RPMI7951 (cell line): ENCODE measurements at regions not wholly inside any gene's neighbourhood (a gene's known extent, or its start where the extent isn't known, plus 50 kb on each side); places are given as distances from the start of the nearest gene placed in this dataset.

ENCODE experiments used
- DNase-seq: peaks from one replicate; pipeline ENCODE4 v3.0.0-alpha.2; 2012; ENCODE audit warnings: low read depth

DNA sequence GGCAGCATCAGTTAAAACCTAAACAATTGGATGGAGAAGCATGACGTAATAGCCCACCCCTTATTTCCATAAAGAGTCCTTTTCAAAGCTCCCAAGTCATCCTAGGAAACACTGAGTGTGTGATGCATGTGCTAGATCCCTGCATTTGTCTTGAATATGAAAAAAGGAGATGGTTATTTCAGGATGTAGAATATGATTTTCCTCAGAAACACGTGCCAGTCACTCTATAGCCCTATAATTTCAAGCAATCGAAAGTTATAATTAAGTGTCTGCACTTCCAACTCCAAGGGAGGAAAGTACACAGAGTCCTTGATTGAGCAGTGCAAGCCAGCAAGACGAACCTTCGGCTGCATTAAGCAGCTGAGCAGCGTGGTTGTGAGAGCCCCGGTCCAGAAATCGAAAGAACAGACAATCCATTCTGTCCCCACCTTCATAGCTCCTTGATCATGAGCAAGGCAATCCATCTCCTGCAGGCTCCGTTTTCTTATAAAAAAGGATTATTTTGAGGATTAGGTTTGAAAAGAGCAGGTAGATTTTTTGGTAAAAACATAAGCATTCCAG lies 287.7 kb downstream of the FBXO15 start:
- DNase-seq, result no peak

DNA sequence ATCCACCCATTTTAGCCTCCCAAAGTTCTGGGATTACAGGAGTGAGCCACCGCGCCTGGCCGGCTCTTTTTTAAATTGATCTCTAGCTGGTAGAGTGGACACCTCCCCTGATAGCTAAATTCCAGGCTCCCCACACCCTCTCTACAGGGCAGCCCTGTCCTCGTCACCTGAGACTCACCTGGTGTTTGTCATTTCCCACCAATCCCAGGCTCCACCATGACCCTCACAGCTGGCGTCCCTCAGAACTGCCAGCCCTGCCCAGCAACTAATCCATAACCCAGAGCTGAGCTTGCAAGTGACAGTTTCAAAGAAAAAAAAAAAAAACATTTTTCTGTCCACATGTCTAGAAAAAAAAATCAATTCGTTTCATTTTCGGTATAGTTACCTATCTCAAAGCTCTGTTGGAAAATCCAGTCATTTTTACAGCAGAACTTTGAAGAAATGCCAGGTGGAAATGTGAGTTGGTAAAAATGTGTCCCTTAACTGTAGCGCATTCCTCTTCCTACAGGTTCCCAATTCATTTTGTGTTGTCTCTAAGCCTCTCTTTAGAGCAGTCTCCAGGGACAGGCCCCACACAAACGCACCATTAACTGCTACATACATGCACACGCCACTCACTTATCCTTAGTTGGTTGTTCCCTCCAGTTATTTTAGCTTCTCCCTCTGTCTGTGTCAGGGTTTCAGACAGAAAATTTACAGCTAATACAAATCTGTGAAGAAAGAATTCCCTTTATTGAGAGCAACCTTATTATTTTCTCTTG lies 294.7 kb downstream of the FBXO15 start:
- DNase-seq, result no peak

DNA sequence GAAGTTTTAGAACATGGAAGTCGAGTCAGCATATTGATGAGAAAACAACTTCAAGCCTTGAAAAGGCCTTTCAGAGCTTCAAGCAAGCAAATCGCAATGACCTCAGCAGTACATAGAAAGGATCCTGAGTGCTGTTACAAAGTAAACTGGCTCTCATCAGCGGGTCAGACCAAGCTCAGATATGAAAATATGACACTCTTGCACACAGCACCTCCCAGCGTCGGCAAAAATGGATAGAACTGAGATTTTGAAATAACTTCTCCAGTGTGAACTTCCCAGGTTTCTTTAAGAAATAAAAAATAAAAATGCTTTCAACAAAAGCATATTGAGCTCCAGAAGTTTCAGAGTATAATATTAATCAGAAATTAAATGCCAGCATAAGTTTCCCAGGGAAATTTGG lies 296.9 kb downstream of the FBXO15 start:
- no peak for DNase-seq

DNA sequence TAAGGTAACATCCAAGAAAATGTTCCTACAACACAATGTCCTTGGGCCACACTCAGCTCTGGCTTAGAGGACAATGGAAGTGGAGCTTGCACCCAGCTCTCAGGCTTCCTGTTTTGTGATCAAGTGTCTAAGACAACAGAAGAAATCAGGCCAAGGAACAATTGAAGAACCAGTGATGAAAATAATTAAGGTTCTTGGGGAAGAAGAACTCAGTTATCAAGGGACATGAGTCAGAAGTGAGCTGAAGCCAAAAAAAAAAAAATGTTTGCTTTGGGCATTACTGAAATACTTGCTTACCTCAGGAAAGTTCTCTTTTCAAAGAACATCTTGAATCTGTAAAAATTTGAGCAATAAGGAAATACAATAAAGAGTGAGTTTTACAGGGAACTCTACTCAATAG lies 299.0 kb downstream of the FBXO15 start:
- peak; percentile 73 for DNase-seq

DNA sequence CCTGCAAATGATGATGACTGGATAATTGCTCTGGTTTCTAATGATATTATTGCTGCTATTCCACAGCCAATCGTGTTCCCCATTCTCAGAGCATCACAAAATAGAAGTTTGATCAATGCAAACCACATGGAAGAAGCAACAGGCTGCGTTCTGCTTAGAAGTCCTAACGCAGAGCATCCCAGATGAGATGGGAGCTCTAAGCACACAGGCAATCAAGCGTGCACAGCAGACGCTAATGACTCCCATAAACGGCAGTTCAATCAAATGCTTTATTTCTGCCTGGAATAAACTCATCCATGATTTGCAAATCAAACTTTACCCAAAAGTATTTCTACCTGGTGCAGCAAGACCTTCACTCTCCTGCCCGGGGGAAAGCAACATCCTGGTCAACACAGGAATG lies 304.2 kb downstream of the FBXO15 start:
- no peak for DNase-seq

DNA sequence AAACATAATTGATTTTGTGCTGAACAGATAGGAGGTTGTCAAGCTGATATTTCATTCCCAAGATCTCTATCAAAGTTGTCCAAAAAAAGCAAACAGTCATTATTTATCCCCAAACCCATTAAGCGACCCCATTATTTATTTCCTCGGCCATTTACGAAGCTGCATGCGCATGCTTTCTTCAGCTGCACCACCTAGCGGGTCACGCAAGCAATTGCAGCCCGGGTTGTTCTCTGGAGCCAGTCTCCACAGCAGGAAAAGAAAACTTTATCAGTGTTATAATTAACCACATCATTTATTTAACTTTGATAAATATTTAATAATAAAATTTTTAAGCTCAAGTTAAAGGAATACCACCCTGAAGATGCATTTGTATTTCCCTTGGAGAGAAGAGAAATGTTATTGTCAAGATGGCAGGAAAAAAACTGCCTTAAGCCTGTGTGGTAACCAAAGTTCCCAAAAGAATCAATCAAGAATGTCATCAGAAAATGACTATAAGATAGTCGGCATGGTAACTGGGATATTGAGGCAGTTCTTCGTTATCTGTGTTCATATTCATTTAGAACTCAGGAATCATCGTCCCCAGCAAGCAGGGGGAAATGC lies 304.7 kb downstream of the FBXO15 start:
- peak; percentile 47 for DNase-seq

DNA sequence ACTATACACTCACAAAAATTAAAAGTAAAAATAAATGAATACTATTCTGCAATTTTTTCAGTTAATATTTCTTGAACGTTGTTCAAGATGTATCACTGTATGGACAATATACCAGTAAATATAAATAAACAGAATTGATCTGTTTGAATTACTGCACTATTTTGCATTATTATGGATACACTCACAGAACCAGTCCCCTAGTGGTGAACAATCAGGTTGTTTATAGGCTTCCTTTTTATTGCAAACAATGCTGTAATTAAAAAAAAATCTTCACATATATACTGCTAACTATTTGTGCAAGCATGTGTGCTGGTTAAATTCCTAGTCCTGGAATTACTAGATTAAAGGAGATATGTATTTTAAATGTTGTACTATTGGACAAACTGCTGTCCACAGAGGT lies 306.0 kb downstream of the FBXO15 start:
- DNase-seq, result no peak

DNA sequence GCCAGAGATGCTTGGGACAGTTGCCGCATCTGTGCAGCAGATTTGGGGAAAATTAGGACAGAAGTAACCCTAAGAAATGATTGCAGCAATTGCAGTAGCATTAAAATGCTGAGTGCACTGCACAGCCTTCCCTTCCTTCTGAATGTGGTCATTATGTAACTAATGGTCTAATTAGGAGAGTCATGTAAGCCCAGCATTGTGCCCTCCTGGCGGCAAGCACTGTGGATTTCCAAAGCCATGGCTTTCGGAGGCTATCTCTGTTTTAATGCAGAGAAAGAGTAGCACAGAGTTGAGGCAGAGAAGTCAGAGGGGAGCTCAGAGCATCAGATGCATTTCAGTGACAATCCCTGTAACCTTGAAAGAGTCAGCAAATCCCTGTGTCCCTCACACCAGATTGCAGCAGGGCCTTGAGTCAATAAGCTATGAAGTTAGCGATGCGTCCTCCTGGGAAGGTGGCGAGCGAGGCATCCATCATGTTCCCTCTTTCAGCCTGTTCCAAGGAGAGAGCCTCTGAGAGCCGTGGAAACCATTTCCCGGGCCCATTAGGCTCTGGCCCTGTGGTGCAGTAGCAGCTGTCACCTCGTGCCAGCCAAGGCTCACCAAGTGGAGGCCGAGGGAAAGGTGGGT lies 307.2 kb downstream of the FBXO15 start:
- no peak for DNase-seq

DNA sequence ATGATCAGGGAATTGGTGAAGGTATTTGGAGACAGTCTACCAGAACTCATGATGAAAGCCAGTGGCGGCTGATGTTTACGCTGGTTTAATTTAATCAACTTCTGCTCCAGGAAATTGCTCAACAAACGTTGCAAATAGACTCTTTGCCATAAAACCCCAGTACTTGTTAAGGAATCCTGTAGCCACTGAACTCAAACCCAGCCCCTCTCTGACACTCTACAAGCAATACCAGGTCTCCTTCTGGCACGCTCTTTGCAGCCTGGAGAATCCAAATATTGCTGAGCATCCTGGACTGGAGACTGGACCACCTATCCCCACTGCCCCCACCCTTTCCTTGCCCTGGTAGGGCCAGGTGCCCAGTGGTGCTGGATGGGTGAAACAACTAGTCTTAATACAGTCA lies 308.2 kb downstream of the FBXO15 start:
- no peak for DNase-seq

DNA sequence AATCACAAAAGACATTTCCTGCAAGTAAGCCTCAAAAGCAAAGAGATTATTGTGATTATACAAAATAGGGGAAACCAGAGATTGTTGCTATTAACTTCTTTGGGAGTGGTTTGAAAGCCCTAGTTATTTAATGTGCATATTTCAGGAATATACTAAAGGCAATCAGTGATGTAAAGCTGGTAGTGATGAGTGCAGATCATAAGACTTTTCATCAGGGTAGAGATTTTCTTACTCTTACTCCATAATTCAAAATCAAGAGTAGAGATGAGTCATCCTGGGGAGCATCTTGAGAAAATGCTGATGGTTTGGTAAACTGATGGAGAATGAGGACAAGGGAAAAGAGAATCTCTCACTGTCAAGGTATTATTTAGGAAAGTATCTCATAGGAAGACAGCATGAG lies 309.5 kb downstream of the FBXO15 start:
- DNase-seq, result no peak

DNA sequence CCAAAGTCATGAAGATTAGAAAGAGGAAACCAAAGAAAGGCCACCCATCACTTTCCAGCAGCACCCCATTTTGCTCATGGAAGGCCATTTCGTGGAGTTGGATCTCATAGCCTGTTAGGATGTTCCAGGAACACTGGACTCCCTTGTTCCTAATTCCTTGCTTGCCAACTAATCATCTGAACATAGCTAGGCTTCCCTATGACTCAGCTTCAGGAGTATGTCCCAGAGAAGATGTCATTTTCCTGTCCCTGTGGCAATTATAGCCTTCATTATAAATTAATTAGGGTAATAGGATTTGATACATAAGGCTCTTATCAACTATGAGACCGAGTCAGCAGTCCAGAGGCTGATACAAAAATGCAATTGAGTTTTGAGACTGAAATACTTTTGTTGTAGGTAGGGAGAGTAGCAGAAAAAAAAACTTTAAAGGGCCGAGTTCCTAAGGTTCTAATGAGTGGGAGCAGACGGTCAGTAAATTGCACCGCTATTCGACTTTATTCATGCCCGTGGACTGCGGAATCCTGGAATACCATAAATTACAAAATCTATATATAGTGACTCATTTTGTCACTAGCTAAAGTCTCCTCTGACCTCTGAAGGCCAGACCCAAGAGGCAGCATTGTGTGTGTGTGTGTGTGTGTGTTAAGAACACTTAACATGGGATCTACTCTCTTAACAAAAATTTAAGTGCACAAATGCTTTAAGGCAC lies 311.8 kb downstream of the FBXO15 start:
- DNase-seq, result peak; percentile 45

DNA sequence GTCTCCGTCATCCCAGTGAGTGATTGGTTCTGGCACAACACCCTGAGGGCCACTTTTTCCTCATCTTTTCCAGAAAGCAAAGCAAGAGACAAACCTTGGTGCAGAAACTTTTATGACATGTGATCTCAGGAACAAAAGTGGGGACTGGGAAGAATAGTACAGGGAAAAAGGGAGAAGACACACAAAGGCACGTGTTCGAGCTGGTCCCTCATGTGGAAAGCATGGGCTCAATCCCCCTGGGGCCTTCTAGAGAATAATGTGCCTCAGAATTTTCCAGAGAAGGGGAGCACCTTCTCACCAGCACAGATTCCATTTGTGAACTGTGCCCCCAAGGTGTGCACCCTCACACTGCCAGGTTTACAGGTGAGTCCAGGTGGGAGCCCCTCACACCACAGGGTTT lies 312.6 kb downstream of the FBXO15 start:
- no peak for DNase-seq

DNA sequence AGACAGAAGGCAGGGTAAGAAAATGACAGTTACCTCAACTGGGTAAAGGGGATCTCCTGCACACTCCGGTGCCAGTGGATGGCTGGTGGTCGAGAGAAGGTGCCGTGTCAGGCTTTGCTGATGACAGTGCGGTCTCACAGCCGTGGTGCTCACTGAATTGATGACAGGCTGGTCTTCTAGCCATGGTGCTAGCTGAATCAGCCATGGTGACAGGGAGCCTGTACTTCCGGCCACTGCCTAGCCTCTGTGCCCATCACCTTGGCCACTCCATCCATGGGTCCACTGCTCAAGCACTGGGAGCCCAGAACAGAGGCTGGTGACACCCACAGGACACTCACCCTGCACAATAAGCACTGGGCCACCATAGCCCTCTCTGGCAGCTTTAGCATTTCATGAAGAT lies 315.9 kb downstream of the FBXO15 start:
- DNase-seq, result no peak

DNA sequence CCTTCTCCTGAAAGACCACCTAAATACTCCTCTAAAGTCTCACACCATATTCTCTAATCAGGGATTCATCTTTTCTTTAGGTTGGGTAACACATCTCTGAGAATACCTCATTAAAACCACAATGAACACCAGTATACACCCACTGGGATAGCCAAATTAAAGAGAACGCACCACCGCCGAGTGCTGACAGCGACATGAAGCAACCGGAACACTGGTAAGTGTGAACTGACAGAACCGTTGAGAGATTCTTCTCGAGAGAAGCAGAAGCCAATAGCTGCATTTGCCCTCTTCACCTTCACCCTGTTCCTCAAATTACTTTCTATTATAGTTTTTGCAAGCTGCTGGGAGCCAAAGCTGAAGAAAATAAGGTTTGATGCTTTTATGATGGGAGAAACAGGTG lies 318.5 kb downstream of the FBXO15 start:
- no peak for DNase-seq

DNA sequence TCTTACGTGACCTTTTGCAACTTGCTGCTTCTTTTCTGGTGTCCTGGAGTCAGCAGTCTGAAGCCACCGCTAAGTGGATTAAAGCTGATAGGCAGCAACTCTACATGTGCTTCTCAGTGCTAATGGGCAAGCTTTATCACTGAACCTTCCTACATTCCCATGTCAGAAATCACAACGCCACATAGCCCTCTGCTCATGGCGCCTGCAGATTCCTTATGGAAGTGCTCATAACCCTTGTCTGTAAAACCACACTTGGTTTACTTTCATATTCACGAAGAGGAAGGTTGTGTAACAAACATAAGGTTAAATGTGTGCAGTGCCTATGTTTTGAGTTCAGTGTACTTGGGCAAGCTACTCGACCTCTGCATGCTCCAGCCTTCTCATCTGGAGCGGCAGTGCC lies 319.8 kb downstream of the FBXO15 start:
- DNase-seq, result peak; percentile 33

DNA sequence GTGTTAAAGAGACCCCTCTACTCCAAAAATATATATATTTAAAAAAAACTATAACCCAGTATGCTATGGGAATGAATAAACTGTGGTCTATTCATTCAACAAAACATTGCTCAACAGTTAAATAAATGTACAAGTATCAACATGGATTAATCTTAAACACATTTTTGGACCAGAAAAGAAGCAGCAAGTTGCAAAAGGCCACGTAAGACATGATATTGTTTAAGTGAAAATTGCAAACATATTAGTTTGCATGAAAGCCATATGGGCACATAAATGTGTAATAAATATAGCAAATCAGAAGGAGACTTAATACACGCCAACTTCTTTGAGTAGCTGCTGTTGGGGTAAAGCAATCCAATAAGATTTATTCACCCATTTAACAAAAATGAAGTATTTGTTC lies 321.5 kb downstream of the FBXO15 start:
- DNase-seq, result no peak

DNA sequence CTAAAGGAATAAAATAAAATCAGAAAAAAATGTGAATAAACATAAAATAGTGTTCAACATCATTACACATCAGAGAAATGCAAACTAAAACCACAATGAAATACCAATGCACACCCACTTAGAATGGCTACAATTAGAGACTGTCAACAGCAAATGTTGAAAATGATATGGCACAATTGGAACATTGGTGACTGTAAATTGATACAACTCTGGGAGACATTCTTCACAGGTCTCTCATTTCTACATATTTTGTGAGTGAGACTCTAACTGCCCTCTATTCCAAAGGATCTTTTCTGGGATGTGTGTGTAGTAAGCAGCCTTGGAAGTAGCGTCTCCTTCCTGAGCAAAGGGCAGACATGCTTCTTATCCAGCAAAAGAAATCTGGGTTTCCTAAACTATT lies 323.0 kb downstream of the FBXO15 start:
- DNase-seq, result no peak

DNA sequence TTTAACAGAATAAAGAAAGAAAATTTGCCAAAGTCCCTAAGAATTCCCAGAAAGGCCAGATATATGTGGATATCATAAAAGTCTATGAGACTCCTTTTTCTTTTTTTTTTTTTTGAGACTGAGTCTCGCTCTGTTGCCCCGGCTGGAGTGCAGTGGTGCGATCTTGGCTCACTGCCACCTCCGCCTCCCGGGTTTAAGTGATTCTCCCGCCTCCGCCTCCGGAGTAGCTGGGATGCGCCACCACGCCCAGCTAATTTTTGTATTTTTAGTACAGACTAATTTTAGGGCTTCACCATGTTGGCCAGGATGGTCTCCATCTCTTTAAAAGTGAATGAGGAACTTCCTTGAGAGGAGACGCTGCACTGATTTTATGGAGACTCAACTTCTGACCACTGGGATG lies 335.2 kb downstream of the FBXO15 start:
- no peak for DNase-seq

DNA sequence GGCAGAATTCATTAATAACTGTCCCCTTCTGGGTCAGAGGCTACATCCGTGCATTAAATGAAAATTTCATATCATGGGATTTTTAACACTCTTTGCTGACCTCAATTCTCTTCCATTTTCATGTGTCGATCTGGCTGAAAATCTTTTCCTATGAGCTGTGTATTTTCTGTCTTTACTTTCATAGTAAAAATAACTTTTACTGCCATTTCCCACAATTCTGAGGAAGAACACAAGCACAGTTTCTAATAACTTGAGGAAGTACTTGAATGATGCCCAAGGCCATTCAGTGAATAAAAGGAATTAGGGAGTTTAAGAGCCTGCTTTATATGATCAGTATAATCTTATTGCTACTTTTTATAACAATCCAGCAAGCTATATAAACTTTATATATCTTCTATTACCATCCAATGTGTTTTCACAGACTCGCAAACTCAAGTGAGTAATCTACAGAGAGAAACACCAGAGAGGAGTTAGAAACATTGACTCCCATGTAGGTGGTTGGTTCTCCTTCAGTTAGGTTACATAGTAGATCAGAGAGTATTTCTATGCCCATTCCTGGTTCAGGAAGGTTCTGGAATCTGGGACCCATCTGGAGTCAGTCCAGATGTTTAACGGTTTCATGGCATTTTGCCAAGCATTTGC lies 340.0 kb downstream of the FBXO15 start:
- DNase-seq, result no peak

DNA sequence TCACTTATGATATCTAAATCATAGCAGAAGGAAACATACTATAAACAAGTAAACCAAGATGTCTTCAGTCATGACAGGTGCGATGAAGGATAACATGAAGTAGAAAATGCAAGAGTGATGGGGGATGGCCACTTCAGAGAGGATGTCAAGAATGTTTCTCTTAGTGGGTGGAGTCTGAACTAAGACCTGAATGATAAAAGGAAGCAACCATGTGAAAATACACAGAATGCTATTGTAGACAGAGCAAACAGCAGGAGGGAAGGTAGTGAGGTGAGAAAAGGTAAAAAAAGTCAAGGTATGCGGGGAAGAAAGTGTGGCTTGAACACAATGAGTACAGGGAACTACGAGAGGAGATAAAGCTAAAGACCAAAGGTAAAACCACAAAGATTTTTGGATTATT lies 341.6 kb downstream of the FBXO15 start:
- DNase-seq, result no peak

DNA sequence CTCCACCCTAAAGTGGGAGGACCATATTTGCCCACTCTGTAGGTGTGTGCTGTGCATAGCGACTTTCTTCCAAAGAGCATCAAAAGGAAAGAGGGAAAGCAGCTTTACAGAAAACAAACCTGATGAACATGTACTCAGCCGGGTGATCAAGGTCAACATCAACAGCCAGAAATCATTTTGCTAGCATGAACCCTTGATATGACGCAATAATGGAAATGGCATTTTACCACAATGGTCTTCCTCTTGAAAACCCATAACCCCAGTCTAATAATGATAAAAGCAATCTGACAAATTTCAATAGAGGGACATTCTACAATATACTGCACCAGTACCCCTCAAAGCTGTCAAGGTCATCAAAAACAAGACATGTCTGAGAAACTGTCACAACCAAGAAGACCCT lies 350.2 kb downstream of the FBXO15 start:
- DNase-seq, result no peak

DNA sequence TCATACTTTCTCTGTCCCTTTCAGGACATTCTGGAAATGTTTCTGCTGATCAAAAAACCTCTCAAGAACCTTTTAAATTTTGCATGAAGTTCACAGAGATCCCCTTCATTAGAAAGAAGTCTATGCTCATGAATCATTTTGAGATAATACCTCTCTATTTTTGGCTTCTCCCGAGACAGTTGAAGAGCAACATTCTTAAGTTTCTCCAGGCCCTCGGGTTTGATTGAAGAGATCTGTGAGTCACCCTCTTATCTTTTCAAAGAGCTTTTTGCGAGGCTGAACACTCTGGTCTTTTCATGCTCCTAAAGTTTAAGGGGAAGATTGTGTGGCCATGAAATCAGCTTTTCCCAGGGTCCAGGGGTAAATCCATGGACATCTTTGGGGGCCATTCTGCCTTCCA lies 354.2 kb downstream of the FBXO15 start:
- peak; percentile 75 for DNase-seq
